Kidney tubule cell (primary cell): ENCODE measurements at regions not wholly inside any gene's neighbourhood (a gene's known extent, or its start where the extent isn't known, plus 50 kb on each side); places are given as distances from the start of the nearest gene placed in this dataset.
A peak's percentile ranks its signal among the peaks of the same experiment; 100 is the strongest.
"Not testable (repeated sequence)": the region's sequence is repeated elsewhere in the genome, so short reads cannot be mapped to it uniquely, and the experiment has no call there.

ENCODE experiments used
- DNase-seq: peaks from one replicate; pipeline ENCODE4 v3.0.0-alpha.2; 2018; ENCODE audit warnings: low spot score

GRCh38 chrX:39766855-39767254 is 330.9 kb downstream of the BCOR start:
- no peak for DNase-seq

DNA sequence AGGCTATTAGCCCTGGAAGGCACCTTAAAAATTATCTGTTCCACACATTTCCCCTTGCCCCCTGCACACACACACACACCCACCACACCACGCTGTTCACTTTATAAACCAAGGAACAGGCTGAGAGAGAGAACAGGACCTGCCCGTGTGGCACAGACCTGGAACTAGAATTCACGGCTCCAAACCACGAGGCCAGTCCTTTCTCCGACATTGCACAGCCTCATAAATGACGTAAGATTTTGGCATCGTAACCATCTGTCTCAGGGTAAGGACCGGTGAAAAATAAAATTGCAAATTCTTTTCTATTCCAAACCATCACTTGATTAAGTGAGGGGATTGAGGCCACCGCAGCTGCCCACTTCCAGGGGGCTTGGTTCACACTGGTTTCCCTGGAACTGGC is 330.3 kb downstream of the BCOR start:
- no peak for DNase-seq

- no peak for DNase-seq
Measured at GRCh38 chrX:39769748-39770147, 328.0 kb downstream of the BCOR start.

DNA sequence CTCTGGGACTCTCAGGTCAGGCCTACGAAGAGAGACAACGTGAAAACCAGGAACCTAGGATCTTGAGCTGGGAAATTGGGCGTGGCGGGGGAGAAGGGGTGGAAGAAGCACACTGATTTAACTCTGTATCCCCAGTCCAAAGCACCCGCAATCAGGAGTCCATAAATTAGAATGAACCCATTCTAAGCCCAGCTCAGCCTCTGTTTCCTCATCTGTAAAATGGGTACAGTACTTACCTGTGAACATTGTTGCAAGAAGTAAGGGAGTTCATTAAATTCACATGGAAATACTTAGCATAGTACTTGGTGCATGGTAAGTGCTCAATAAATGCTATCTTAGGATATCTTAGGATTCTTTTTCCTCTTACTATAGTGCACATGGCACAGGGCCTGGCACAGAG is 326.7 kb downstream of the BCOR start:
- no peak for DNase-seq

DNA sequence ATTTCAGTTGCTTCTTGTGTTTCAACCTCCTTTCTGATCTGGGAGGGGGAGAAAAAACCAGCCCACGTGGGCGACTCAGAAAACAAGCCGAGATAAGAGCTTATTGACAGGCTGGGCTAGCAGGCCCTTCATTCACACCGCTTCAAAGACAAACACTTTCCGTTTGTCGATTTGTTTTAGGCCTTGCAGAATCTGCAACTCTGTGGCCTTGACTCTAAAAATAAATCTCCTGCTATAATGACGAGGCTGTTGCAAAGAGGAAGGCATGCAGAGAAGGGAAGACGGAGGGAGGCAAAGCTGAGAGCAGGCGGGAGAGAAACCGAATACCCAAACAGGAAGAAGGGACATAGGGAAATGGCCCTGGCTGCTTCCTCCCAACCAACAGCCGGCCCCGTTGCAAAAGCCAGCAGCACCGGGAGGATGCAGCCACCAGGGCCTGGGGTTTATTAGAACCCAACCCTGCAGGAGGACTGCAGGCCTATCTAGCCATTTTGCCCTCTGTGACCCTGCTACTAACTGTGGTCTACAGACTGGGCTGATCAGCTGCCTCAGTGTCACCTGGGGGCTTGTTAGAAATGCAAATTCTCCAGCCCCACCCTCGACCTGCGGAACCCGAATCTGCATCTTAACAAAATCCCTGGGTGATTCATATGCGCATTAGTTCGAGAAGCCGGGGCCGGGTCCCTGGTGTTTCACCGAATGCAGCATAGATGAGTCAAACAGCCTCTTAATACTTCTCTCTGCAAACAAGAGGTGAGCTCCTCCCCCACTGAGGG is 325.5 kb downstream of the BCOR start:
- peak; percentile 58 for DNase-seq

DNA sequence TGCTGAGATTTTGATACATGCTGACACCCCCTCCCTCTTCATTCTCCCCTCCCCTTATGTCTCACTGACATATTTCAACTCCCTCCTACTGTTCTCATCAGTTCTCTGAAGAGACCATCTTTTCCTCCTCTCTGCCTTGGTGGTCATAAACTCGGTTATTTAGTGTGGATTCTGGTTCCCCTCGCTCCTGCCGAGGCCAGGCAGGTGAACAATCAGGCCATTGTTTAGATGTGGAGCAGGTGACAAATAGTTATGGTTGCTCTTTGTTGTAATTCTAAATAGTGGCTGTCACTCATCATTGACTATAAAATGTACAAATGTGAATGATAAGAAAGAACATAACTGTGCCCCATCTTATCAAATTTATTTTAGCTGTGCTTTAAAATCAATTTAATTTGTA is 324.6 kb downstream of the BCOR start:
- no peak for DNase-seq

DNA sequence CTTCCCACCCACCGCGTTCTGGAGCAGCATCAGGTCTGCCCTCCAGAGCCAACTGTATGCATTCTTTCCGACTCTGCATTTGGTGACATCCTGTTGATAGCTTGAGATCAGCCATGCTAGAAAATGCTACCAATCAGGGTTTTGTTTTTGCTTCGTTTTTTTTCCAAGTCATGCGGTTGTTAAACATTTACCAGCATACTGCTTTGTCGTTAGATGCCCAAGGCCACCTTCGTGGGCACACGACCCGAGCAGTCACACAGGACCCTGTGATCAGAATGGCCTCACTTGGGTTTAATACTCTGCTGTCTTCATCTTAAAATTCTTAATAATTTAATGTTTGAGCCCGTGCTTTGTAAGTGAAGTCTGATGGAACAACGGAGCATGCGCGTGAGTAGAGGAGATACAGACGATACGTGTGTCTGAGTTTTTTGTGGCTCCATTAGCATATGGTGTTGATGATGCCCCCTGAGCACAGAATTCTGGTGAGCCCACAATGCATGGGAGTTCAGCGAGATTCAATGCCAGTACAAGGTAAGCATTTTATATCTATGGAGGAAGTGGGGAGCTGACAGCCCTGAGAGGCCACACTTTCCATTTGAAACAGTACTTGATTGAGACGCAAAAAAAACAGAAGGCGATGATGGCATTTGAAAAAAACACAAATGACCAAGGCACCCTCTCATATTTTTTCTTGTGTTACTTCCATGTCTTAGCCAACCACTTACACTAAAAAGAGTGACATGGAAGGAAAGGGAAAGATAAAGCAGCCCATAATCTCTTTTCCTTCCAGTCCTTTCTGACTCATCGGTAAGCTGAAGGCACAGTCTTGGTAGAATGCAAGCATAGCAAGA is 323.6 kb downstream of the BCOR start:
- DNase-seq, result peak; percentile 41

- no peak for DNase-seq
Measured at GRCh38 chrX:39774774-39775328, 322.9 kb downstream of the BCOR start.

DNA sequence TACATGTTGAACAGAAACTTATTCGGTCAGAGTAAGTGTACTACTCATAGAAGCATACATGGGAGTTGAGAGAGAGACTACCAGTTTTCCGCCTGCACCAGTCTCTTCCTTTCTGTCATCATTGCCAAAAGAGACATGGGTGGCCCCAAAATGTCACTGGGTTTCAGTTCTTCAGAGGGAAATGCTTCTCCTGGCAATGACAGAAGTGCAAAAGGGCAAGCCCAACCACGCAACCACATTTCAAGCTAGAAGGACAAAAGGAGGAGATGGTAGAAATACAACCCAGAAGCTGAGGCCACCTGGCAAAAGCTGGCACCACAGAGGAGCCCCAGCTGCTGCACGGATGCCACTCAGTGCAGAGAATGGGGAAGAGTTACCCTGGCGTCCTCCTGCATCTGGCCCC is 320.1 kb downstream of the BCOR start:
- DNase-seq, result no peak

- no peak for DNase-seq
Measured at GRCh38 chrX:39779952-39780783, 317.6 kb downstream of the BCOR start.

GRCh38 chrX:39782276-39782675 is 315.5 kb downstream of the BCOR start:
- DNase-seq, result no peak

- DNase-seq, result no peak
Measured at GRCh38 chrX:39787999-39788398, 309.8 kb downstream of the BCOR start.

GRCh38 chrX:39788521-39788920 is 309.2 kb downstream of the BCOR start:
- DNase-seq, result no peak

DNA sequence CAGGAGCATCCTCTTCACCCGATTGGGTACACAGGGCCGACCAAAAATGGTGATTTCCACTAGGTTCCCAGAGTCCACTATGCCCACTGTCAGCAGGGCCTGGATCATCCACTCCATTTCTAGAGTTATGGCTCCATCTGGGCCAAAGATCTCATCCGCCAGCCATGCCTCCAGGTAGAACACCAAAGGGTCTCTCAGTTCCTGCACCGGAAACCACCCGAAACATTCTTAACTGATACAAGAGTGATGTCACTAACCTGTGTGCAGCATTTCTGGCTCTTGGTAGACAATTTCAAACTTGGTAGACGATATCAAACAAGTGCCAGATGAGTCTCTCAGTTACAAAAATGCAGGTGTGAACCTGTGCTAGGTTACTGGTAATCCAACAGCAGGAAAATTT is 306.1 kb downstream of the BCOR start:
- DNase-seq, result no peak

GRCh38 chrX:39795605-39796004 is 302.2 kb downstream of the BCOR start:
- DNase-seq, result no peak

DNA sequence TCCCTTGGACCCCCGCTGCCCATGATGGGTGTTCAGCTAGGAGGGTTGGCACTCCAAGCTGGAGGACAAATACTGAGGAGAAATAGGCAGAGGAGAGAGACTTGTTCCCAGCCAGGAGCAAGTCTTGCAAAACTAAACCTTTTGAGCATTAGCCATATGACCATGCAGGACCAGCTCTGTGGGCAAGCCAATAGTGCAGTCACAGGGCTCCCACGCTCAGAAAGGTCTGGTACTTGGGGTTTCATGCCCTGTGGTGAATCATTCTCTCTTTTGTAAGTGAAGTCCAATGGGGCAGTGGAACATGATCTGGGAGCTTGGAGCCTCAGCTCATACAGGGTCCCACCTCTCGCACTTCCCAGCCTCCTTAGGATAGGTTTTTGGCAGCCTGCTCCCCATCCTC is 300.9 kb downstream of the BCOR start:
- DNase-seq, result no peak

- not testable (repeated sequence) for DNase-seq
Measured at GRCh38 chrX:39798488-39798887, 299.3 kb downstream of the BCOR start.

DNA sequence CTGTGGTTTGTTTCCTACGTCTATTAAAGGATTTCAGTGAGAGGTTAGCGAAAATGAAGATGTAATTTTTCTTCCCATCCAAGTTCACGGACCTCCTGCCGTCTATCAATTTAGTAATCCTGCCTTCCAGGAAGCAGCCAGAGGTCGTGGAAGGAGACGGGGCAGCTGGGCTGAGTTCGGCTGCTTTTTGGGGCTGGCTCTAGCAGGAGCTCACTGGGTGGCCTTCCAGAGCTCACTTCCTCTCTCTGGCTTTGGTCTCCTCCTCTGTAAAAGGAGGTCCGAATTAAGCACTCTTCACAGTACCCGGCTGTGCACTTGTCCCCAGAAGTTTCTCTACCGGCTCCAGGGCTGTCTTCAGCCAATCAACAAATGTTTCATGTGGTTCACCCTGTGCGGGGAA is 295.4 kb downstream of the BCOR start:
- no peak for DNase-seq

GRCh38 chrX:39802908-39803307 is 294.9 kb downstream of the BCOR start:
- DNase-seq, result no peak

DNA sequence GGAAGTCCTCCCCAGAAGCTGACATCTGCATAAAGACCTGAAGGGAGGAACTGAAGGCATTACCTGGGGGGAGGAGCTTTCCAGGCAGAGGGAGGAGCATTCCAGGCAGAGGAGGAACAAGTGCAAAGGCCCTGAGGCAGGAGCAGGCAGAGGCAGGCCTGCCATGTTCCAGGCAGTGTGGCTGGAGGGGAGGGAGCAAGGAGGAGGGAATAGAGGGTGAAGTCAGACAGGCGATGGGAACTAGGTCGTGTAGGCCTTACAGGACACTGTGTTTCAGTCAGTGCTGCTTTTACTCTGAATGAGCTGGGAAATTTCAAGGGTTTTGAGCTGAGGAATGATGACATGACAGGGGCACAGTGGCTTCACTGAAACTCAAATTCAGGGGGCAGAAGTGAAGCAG is 292.7 kb downstream of the BCOR start:
- DNase-seq, result no peak

GRCh38 chrX:39805825-39806224 is 291.9 kb downstream of the BCOR start:
- DNase-seq, result no peak

DNA sequence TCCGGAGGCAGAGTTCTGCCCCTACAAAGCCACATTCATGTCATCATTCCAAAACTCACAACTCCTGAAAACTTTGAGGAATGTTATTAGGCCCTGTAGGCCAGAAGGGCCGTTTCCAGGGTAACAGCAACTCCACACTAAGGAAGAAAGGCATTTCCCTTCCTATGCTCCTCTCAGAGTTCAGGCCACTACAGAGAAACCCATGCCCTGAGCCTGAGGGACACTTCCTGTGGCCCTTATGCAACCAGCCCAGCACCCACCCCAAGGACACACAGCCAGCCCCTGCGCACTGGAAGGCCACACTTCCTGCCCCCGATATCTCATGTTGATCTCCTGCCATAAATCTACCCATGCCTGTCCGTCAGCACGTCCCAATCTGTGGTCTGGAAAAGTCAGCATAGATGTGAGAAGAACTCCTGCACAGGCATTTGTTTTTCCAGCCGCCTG is 289.3 kb downstream of the BCOR start:
- DNase-seq, result peak; percentile 72
